ENCODE measurements at regions not wholly inside any gene's neighbourhood (a gene's known extent, or its start where the extent isn't known, plus 50 kb on each side); places are given as distances from the start of the nearest gene placed in this dataset.
"Not testable (repeated sequence)": the region's sequence is repeated elsewhere in the genome, so short reads cannot be mapped to it uniquely, and the experiment has no call there.

DNA sequence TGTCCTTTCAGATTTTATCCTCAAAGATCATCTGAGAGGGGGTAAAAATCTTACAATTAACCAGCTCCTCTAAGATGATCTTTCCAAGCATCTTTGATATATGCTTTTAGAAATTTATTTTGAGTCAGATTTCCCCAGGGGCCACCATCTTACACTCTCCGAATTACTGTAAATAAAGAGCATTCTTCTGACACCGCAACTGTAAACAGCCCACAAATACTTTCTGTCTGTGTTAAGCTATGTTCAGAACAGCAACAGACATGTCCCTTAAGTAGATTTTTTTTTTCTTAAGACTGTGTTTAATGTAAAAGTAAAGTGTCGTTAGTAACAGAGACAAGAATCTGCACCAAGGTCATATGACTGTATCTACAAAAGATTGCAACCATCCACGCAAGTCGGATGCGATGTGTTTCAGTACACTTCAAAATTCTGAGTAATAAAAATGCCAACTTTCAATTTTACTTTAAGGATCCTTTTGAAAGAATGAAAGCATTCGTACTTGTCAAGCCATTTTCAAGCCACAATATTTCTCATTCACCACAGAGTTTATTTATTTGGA, 159.0 kb upstream of the KCNH8 start:
- H3K4me3 ChIP-seq (ENCODE audit: low read depth, low read length) = no peak overlapping the region
- DNase-seq (ENCODE audit: low read depth) = no peak

DNA sequence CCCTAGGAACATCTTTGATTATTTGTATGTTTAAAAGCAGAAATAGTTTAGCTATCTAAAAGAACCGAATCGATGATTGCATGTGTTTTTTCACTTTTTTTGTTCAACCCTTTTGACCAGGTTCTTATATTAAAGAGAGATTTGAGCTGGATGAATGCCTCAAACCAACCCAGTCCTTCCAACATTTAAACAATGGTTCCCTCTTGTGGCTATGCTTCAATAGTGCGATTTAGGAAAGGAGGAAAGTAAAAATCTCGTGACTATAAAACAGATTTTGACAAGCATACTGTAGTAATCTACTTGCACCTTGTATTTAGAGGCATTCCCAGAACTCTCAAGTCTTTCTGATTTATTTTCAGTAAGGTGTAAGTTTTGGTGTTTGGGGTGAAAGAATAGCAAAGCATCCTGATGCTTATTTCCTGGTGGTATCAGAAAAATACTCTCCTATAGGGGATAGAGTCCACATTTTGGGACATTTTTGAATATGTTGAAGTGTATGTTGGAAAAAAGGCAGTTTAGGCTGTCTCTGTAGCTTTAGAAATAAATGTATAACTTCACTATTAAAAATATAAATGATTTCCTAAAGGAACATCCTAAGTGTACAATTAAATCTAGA, 159.6 kb upstream of the KCNH8 start:
- DNase-seq (ENCODE audit: low read depth) = no peak
- H3K4me3 ChIP-seq (ENCODE audit: low read depth, low read length) = no peak overlapping the region

DNA sequence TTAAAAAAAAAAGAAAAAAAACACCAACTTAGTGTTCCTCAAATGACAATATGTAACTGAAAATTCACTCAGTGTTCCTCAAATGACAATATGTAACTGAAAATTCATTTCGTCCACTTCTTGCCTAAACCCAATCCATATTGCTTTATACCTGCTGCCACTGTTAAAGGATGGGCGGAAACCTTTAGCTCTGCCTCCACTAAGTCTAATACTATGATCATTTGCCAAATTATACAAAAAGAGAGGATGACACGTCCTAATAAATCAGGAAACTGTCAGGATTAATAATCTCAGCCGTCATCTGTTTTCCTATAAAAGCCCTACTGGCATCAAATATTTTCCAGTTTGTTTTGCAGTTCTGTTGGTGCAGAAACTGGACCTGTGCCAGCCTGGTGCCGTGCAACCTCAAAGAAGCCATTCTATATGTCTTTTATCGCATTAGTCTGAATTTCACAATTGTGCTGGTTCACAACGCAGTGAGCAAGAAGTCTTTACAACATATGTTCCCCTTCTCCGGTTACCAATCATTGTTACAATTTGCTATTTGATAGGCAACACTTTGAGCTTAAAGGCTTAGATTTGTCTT, 160.4 kb upstream of the KCNH8 start:
- no peak for DNase-seq (ENCODE audit: low read depth)
- no peak overlapping the region for H3K4me3 ChIP-seq (ENCODE audit: low read depth, low read length)

DNA sequence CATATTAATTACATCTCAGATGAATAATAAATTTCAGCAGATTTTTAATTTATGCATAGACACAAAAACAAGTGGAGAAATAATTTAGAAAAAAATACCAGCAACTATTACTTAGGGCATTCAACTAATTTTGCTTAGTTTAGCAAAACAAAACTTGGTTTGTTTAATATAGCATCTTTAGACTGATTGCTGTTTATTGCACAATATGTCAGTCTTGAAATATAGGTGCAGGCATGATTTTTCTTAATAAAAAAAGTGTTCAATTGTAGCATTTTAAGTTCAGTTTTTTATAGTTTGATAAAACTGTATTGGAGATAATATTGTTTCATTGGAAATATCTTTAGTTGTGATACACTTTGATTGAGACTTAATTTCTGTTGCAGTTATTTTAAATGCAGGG, 161.2 kb upstream of the KCNH8 start:
- H3K4me3 ChIP-seq (ENCODE audit: low read depth, low read length) = no peak overlapping the region
- DNase-seq (ENCODE audit: low read depth) = no peak

DNA sequence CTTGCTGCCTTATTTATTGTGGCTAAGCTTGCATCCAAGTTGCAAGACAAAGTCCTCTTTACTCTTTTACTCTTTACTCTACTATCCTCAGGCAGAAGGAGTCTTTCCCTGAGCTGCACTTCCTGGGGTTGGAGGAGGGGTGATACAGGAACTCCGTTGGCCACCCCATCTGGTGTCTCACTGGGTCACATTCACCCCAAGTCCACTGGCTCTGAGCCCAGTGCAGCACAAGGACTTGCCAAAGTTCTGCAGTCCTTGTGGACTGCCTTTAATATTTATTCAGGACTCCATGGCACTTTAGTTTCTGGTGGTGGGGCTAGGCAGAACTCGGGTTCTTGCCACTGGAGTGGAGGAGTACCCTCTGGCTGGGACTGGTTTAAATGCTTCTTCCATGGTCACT, 165.4 kb upstream of the KCNH8 start:
- H3K4me3 ChIP-seq (ENCODE audit: low read depth, low read length) = no peak overlapping the region
- DNase-seq (ENCODE audit: low read depth) = no peak

DNA sequence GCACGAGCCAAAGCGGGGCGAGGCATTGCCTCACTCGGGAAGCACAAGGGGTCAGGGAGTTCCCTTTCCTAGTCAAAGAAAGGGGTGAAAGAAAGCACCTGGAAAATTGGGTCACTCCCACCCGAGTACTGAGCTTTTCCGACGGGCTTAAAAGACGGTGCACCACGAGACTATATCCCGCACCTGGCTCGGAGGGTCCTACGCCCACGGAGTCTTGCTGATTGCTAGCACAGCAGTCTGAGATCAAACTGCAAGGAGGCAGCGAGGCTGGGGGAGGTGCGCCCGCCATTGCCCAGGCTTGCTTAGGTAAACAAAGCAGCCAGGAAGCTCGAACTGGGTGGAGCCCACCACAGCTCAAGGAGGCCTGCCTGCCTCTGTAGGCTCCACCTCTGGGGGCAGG, 172.2 kb upstream of the KCNH8 start:
- DNase-seq (ENCODE audit: low read depth); H3K4me3 ChIP-seq (ENCODE audit: low read depth, low read length): not testable (repeated sequence)

DNA sequence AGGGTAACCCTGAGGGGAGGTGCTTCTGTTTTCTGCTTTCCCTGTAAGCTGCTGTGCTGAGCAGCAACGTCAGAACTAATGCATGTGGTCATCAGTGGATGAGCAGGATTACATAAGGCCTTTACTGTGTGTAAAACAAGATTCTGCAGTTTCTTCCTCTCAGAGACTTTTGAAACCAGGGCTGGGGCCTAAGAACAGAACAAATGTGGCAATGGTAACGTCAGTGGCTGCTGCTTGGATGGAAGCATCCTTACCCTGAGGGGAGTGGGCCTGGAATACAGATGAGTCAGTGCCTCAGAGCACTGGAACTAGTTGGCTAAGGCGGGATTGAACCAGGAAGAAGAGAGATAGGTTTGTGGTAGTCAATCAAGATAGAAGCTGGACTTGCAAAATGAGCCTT, 180.2 kb upstream of the KCNH8 start:
- DNase-seq (ENCODE audit: low read depth) = no peak
- H3K4me3 ChIP-seq (ENCODE audit: low read depth, low read length) = no peak overlapping the region

DNA sequence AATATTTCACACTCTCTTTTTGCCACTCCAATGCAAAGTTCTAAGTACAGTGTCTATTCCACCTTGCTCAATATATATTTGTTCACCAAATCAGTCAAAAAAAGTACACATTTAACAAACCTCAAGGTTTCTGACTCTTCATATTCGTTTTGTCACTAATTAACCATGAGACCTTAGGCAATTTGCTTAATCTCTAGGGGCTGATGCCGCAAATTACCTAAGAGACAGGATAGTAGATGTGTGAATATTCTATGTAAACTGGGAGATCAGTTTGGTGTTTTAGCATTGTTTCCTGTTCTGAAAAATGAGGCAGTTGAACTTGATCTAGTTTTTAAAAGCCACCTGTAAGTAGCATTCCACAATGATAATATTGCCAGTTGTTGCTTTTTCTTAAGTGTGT, 182.5 kb upstream of the KCNH8 start:
- no peak overlapping the region for H3K4me3 ChIP-seq (ENCODE audit: low read depth, low read length)
- DNase-seq (ENCODE audit: low read depth) = no peak

DNA sequence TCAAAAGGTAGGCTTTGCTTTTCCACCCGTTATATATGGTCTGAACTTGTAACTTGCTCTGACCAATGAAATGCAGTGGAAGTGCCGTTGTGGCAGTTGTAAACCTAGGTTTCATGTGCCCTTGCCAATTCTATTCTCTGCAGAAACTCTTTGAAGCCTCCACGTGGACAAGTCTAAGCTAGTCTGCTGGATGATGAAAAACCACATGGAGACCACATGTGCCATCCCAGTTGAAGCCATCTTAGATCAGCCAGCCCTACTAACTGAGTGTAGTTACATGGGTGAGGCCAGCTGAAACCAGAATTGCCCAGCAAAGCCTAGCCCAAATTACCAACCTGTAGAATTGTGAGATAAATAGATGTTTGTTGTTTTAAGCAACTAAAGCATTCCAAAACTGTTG, 183.7 kb upstream of the KCNH8 start:
- H3K4me3 ChIP-seq (ENCODE audit: low read depth, low read length) = no peak overlapping the region
- no peak for DNase-seq (ENCODE audit: low read depth)

DNA sequence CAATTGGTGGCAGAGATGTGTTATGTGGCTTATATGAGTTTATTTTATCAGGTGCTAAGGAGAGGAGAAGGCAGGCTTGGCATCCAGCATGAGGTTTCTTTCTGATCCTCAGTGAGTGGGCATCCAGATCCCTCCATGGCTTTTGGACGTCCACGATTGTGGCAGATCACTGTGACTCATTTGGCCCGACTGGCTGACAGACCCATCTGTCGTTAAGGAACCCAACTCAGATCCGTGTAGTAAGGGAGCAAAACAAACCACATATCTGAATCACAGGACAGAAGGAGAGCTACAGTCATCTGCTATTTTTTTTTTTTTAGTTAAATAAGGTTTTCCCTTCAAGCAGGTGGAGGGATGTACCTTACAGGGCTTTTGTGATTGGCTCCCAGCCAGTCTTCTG, 197.0 kb upstream of the KCNH8 start:
- no peak overlapping the region for H3K4me3 ChIP-seq (ENCODE audit: low read depth, low read length)
- DNase-seq (ENCODE audit: low read depth) = no peak

DNA sequence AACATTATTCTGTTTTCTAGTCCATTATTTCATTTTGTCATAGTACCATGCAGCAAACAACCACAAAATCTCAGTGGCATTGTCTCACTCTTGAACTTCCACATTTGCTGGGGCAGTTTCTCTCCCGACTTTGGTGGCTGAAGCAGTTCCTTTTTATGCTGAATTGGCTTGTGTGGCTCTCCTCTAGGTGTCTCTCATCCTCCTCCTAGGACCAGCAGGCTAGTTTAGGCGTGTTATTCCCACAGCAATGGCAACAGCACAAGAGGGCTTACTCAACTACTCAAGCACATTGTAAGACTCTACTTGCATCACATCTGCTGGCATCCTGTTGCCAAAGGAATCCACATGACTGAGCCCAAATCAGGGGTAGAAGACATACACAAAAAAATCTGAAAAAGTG, 201.8 kb upstream of the KCNH8 start:
- DNase-seq (ENCODE audit: low read depth) = no peak
- H3K4me3 ChIP-seq (ENCODE audit: low read depth, low read length) = no peak overlapping the region

DNA sequence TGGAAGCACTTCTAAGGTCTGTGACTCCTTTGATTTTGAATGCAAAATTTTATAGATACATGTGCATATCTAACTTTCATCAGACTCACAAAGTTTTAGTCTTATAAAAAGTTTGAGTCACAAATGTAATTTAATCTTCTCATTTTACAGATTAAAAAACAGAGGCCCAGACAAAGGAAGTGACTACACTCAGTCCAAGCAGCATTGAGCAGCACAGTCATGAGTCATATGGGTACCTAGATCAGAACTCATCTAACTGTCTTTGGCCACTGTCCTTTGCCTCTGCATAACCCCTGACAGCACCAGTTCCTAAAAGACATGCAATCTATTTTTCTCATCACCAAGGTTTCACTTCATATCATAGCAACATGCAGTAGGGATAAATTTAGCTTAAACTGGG, 210.7 kb upstream of the KCNH8 start:
- no peak overlapping the region for H3K4me3 ChIP-seq (ENCODE audit: low read depth, low read length)
- no peak for DNase-seq (ENCODE audit: low read depth)

DNA sequence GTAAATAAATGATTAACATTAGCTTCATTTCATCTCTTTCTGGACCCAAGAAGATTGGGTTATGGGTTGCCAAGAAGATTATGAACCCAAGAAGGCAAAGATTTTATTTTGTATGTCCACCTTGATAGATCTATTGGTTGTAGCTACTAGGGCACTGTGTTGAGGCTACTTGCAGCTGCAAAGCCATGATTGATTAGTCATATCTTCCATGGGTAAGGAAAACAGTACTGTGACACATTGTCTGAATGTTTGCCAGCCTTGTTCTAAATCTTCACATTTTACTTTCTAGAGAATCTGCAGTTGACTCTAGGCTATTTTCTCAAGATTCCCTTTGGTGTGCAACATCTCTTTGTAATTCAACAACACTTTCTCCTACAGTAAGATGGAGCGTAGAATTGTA, 229.2 kb upstream of the KCNH8 start:
- H3K4me3 ChIP-seq (ENCODE audit: low read depth, low read length) = no peak overlapping the region
- DNase-seq (ENCODE audit: low read depth) = no peak

DNA sequence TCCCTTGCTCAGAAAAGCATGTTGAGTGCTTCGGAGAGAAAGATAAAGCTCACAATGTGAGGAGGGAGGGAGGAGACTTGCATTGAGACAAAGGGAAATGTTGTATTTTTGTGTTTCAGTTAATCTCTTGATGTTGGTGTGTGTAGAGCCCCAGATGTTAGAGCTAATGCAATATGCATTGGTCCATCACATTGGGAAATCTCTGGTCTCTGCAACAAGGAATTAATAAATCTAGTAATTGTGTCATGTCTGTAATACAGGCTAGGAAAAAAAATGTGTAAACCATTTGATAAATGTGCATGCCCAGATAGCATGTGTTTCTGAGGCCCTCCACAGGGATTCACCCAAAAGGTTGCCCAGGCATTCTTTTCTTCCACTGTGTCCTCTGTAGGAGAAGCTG, 230.4 kb upstream of the KCNH8 start:
- no peak overlapping the region for H3K4me3 ChIP-seq (ENCODE audit: low read depth, low read length)
- no peak for DNase-seq (ENCODE audit: low read depth)

DNA sequence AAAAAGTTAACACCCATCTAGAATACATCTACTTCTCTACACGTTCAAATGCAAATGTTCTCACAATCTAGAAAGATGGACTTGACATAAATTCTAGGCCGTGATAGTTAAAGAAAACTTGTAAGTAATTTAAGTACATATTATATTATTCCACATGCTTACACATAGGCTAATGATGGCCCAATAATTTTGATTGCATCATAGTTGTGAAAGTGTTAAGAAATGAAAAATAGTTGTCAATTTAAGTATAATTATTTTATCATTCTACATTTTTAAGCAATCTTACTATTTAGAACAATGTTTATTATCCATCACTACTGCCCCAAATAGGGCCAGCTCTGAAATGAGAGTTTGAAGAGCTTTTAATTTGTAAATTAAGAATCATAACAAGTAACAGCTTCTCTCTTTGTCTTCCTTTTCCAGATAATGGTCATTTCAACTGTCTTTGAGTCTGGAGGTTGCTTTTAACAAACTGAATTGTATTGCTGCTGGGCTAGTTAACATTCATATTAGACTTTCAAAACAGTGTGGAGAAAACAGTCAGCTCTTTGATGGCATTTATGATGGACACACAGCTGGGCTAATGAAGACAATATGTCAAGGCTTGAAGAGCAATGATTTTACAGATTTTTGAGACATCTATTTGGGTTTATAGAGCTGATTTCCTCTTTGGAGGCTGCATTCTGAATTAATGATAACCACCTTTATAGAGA, 246.1 kb upstream of the KCNH8 start:
- no peak overlapping the region for H3K4me3 ChIP-seq (ENCODE audit: low read depth, low read length)
- no peak for DNase-seq (ENCODE audit: low read depth)

DNA sequence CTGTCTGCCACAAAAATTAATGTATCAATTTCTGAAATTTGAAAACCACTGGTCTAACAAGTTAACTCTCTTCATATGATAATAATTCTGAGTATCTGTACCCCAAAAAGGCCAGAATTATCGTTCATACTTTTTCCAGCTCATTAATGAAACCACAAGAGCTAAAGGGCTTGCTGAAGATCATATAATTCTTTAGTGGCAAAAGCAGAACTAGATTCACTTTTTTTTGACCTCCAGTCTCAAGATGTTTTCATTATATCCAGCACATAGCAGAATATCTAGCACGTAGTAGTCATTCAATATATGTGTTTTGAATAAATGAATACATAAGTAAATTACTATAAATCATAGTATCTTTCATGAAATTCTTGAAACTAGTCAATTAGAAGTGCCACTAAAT, 246.7 kb upstream of the KCNH8 start:
- no peak overlapping the region for H3K4me3 ChIP-seq (ENCODE audit: low read depth, low read length)
- no peak for DNase-seq (ENCODE audit: low read depth)

DNA sequence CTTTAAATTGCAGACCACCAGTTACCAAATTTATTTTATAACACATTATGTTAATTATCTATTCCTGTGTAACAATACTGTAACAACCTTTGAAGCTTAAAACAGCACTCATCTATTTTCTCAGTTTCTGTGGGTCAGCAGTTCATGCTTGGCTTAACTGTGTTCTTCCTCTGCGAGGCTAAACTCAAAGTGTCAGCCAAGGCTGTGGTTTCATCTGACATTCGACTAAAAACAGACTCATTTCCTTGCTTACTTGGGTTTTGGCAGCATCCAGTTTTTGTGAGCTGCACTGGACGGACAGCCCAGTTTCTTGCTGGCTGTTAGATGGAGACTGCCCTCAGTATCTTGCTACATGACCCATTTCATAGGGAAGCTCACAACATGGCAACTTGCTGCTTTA, 247.3 kb upstream of the KCNH8 start:
- no peak for DNase-seq (ENCODE audit: low read depth)
- no peak overlapping the region for H3K4me3 ChIP-seq (ENCODE audit: low read depth, low read length)

DNA sequence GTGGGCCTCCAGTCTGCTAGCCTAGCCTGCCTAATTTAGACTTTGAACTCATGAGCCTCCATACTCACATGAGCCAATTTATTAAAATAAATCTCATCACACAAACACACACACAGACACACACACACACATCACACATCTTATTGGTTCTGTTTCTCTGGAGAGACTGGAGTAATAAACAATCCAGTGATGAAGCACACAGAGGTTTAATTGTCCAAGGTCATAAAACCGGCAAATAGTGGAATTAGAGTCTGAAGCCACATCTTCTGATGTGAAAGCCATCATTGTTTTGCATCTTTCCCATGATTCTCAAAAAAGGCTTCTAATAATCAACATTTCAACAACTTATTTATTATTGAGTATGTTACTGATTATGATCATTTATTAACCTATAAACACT, 249.4 kb upstream of the KCNH8 start:
- DNase-seq (ENCODE audit: low read depth) = no peak
- H3K4me3 ChIP-seq (ENCODE audit: low read depth, low read length) = no peak overlapping the region

DNA sequence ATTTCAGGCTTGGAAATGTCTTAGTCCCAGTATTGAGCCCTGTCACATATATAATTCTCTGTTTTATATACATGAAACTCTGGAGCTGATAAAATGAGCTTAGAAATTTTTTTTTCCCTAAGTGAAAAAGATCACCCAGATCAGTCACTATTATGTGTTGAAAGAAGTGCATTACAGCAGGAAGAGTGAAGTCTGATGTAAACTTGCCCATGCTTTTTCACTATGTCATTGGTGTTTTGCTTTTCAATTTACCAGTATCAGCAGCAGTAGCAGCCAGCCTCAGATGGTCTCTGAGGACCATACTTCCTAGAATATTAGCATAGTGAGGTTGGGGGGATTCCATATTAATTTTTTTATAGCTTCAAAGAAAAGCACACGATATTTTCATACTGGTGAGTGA, 255.6 kb upstream of the KCNH8 start:
- no peak for DNase-seq (ENCODE audit: low read depth)
- H3K4me3 ChIP-seq (ENCODE audit: low read depth, low read length) = no peak overlapping the region

DNA sequence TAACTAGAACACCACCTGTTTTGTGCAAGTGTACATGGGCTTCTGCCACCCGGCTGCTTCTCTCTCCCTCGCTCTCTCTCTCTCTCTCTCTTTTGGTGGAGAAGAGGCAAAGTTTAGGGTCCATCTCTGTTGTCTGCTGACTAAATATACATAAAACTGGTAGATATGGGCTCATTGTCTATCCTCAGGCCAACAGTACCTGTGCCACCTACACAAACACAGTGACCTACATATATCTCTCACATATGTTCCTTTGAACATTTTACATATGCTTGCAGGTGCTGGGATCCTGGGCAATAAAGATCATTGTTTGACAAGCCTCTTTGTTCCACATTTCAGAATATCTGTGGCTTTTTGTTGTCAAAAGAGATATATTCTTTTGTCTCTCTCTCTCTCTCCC, 256.3 kb upstream of the KCNH8 start:
- no peak for DNase-seq (ENCODE audit: low read depth)
- no peak overlapping the region for H3K4me3 ChIP-seq (ENCODE audit: low read depth, low read length)

DNA sequence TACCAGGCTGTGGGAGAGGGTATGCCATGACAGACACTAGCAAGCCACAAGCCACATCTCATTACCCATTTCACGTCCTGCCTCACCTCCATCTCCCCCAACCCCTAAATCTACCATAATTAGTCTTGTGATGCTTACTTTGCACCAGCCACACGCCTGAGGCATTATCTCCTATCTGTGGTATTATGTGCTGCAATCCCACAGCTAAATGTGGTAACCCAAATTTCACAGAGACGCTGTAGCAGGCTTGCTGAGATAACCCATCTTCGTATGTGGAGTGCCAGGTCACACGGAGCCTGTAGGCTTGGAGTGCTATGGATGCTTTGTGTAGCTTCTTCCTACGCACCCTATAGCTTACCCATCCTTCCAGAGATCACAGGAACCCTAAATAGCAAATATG, 256.7 kb upstream of the KCNH8 start:
- DNase-seq (ENCODE audit: low read depth) = no peak

More for the DNA sequence above, 256.7 kb upstream of the KCNH8 start:
- H3K4me3 ChIP-seq (ENCODE audit: low read depth, low read length) = no peak overlapping the region

All from skeletal muscle cell (primary cell).